Suprapubic skin (tissue), 4 donors: ENCODE measurements at regions not wholly inside any gene's neighbourhood (a gene's known extent, or its start where the extent isn't known, plus 50 kb on each side); places are given as distances from the start of the nearest gene placed in this dataset.

Experiments
- DNase-seq, 2 donors: peaks; one replicate each; pipeline ENCODE4 v3.0.0-alpha.2; 2019; ENCODE audit warnings: low spot score in 2 of 2
- H3K27ac ChIP-seq: fragments of 200-600 bp; sonication (generic); one replicate; pipeline ENCODE4 v1.5.1; 2019
- H3K27me3 ChIP-seq: fragments of 200-600 bp; sonication (generic); one replicate; pipeline ENCODE4 v1.5.1; 2019
- H3K36me3 ChIP-seq: fragments of 200-600 bp; sonication (generic); one replicate; pipeline ENCODE4 v1.5.1; 2019
- H3K4me1 ChIP-seq: fragments of 200-600 bp; sonication (generic); one replicate; pipeline ENCODE4 v1.5.1; 2019
- H3K4me3 ChIP-seq: fragments of 200-600 bp; sonication (generic); one replicate; pipeline ENCODE4 v1.5.1; 2019; ENCODE audit warnings: mild to moderate bottlenecking
- H3K9me3 ChIP-seq: fragments of 200-600 bp; sonication (generic); one replicate; pipeline ENCODE4 v1.5.1; 2019
- EP300 ChIP-seq: sonication (generic); formaldehyde crosslinking; IDR thresholded peaks from one replicate; pipeline ENCODE4 v1.6.1; 2017; ENCODE audit warnings: antibody characterized with exemption
- POLR2A ChIP-seq, 2 donors: fragments of 450-650 bp; IDR thresholded peaks; one replicate each; pipeline ENCODE4 v1.6.1; 2017; ENCODE audit warnings: antibody characterized with exemption in 2 of 2, mild to moderate bottlenecking in 2 of 2, moderate library complexity in 2 of 2
- POLR2AphosphoS5 ChIP-seq, 3 donors: sonication (generic); formaldehyde crosslinking; IDR thresholded peaks; one replicate each; pipeline ENCODE4 v1.6.1; 2017; ENCODE audit warnings: antibody characterized with exemption in 3 of 3
- WGBS: methylation state at CpG from one replicate; pipeline ENCODE4 v1.1.5; 2018; 5-methylcytosine and 5-hydroxymethylcytosine counted together
- TF ChIP-seq, protein P1 (sequence below), 2 donors: fragments of 200-600 bp in 1 of 2; fragments of 450-650 bp in 1 of 2; sonication (generic) in 1 of 2; IDR thresholded peaks; one replicate each; pipeline ENCODE4 v1.5.1; 2016 to 2019; ENCODE audit warnings: antibody characterized with exemption in 2 of 2, mild to moderate bottlenecking in 1 of 2, moderate library complexity in 1 of 2

DNA sequence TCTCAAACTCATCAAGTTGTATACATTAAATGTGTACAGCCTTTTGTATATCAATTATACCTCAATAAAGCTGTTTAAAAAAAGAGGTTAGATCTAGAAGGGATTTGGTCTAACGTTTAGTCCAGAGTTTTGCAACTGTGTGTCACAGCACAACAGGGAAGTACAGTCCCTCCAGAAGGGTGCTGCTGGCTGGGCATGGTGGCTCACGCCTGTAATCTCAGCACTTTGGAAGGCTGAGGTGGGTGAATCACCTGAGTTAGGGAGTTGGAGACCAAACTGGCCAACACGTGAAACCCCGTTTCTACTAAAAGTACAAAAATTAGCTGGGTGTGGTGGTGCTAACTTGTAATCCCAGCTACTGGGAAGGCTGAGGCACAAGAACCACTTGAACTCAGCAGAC is 78.3 kb upstream of the HAO2 start:
- no peaks in the 10 kb centered on the region for H3K9me3 ChIP-seq
- H3K27me3 ChIP-seq: no peaks in the 10 kb centered on the region
- WGBS: 81% methylated on average over 4 of the region's 4 CpGs

DNA sequence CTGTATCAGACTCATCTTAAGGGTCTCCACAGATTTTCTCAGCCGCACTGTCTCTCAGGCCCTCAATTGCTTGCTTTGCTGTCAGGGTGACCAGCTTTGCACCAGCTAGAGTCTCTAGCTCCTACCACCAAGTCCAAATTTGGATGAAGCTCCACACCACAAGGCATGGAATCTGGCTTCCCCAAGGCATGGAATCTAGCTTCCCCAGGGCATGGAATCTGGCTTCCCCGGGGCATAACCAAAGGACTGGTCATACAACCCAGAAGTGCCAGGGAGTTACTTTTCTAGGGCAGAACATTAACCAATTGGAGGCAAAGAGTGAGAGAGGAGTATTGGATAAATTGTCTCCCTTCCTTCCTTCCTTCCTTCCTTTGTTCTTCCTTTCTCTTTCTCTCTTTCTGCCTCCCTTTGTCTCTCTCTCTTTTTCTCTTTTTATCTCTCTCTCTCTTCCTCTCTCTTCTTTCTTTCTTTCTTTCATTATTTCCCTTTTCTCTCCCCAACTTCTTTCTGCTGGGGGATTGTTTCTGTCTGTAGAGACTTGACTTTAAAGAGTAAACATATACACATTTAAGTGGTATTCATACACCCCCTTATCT is 76.9 kb upstream of the HAO2 start:
- TF ChIP-seq, protein P1, sequence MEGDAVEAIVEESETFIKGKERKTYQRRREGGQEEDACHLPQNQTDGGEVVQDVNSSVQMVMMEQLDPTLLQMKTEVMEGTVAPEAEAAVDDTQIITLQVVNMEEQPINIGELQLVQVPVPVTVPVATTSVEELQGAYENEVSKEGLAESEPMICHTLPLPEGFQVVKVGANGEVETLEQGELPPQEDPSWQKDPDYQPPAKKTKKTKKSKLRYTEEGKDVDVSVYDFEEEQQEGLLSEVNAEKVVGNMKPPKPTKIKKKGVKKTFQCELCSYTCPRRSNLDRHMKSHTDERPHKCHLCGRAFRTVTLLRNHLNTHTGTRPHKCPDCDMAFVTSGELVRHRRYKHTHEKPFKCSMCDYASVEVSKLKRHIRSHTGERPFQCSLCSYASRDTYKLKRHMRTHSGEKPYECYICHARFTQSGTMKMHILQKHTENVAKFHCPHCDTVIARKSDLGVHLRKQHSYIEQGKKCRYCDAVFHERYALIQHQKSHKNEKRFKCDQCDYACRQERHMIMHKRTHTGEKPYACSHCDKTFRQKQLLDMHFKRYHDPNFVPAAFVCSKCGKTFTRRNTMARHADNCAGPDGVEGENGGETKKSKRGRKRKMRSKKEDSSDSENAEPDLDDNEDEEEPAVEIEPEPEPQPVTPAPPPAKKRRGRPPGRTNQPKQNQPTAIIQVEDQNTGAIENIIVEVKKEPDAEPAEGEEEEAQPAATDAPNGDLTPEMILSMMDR (IDR thresholded peaks at IDR 0.05): no peak
- TF ChIP-seq POLR2A (IDR thresholded peaks at IDR 0.05) (no peak), POLR2AphosphoS5 (IDR thresholded peaks at IDR 0.05) (no peak), EP300 (no peak)
- no peak overlapping the region for H3K4me3 ChIP-seq
- H3K27ac ChIP-seq: no peak overlapping the region
- no peaks in the 10 kb centered on the region for H3K9me3 ChIP-seq
- WGBS: 50% methylated on average over 2 of the region's 2 CpGs
- H3K27me3 ChIP-seq: no peaks in the 10 kb centered on the region
- H3K4me1 ChIP-seq: no peaks in the 10 kb centered on the region
- H3K36me3 ChIP-seq: no peaks in the 10 kb centered on the region
- no peak for DNase-seq

More for the DNA sequence above, 78.3 kb upstream of the HAO2 start:
- no peaks in the 10 kb centered on the region for H3K36me3 ChIP-seq
- TF ChIP-seq, protein P1 (IDR thresholded peaks at IDR 0.05): no peak
- TF ChIP-seq EP300: no peak
- no peak for TF ChIP-seq POLR2AphosphoS5 (IDR thresholded peaks at IDR 0.05)
- no peak for TF ChIP-seq POLR2A (IDR thresholded peaks at IDR 0.05)
- H3K4me3 ChIP-seq: no peak overlapping the region
- no peak for DNase-seq
- no peak overlapping the region for H3K27ac ChIP-seq
- no peaks in the 10 kb centered on the region for H3K4me1 ChIP-seq

DNA sequence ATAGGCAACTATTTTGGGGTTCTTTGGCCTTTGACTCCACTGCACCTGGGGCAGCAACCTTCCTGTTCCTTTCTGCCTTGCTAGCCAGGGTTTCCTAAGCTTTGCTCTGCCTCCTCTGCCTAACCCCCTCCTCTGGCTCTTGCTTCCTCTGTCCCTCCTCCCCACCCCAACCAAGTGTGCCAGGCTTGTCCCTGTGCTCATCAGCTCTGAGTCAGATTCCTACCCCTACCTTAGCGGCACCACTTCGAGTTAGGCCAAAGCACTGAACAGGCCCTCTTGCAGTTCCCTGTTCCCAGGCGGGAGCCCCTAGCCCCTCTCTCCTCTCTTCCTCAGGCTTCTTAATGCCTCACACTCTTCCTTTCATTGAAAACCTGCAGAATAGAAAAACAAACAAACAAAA is 74.8 kb upstream of the HAO2 start:
- no peak overlapping the region for H3K4me3 ChIP-seq
- H3K4me1 ChIP-seq: no peaks in the 10 kb centered on the region
- no peak overlapping the region for H3K27ac ChIP-seq
- no peak for DNase-seq
- TF ChIP-seq POLR2AphosphoS5 (IDR thresholded peaks at IDR 0.05) (no peak), EP300 (no peak), POLR2A (IDR thresholded peaks at IDR 0.05) (no peak)
- TF ChIP-seq, protein P1 (IDR thresholded peaks at IDR 0.05): no peak
- no peaks in the 10 kb centered on the region for H3K36me3 ChIP-seq
- 83% methylated on average over 3 of the region's 3 CpGs for WGBS
- H3K9me3 ChIP-seq: no peaks in the 10 kb centered on the region
- H3K27me3 ChIP-seq: no peaks in the 10 kb centered on the region

DNA sequence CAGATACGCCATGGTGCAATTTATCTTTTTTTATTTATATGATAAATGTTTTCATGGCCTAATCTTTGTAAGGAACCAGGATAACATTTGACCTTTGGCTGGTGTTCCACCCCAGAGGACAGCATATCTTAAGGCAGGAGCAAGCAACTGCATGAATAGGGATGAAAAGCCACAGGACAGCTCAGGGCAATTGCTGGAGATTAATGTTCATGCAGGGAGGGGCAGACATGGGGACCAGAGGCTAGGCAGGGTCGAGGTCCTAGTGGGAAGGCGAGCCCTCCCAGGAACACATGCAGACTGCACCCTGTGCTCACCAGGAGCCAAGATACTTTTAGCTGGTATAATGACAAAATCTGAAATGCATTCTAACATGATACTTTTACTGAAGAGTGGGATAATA is 74.4 kb upstream of the HAO2 start:
- 65% methylated on average over 3 of the region's 3 CpGs for WGBS
- Histone ChIP-seq H3K27me3 (no peaks in the 10 kb centered on the region), H3K27ac (no peak overlapping the region), H3K4me3 (no peak overlapping the region), H3K36me3 (no peaks in the 10 kb centered on the region), H3K9me3 (no peaks in the 10 kb centered on the region), H3K4me1 (no peaks in the 10 kb centered on the region)
- no peak for DNase-seq
- TF ChIP-seq POLR2A (IDR thresholded peaks at IDR 0.05): no peak

DNA sequence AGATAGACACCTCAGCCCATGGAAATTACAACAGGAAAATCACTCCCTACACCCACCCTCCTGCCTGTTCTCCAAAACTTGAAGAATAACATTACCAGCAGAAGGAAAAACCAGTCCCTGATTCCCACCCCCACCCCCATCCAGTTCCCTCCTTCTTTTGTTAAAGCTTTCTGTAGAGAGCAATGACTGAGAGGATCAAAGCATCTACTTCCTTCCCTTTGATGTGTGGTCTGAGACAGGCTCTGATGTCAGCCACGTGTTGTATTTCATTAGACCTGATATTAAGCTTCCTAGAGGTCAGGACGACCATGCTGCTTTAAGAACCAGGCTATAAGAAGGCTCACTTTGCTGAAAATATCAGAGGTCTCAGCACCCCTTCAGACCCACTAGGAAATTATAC is 73.9 kb upstream of the HAO2 start:
- no peaks in the 10 kb centered on the region for H3K4me1 ChIP-seq
- H3K27me3 ChIP-seq: no peaks in the 10 kb centered on the region
- H3K9me3 ChIP-seq: no peaks in the 10 kb centered on the region
- TF ChIP-seq EP300: no peak
- TF ChIP-seq, protein P1 (IDR thresholded peaks at IDR 0.05): no peak
- TF ChIP-seq POLR2AphosphoS5 (IDR thresholded peaks at IDR 0.05): no peak
- no peak for TF ChIP-seq POLR2A (IDR thresholded peaks at IDR 0.05)
- H3K36me3 ChIP-seq: no peaks in the 10 kb centered on the region
- 39% methylated on average over 2 of the region's 2 CpGs for WGBS
- no peak overlapping the region for H3K4me3 ChIP-seq
- DNase-seq: no peak
- H3K27ac ChIP-seq: no peak overlapping the region
